Ectodermal cell (in vitro differentiated cells): ENCODE measurements at regions not wholly inside any gene's neighbourhood (a gene's known extent, or its start where the extent isn't known, plus 50 kb on each side); places are given as distances from the start of the nearest gene placed in this dataset.
"Not testable (repeated sequence)": the region's sequence is repeated elsewhere in the genome, so short reads cannot be mapped to it uniquely, and the experiment has no call there.

ENCODE experiments used
- H3K27ac ChIP-seq: 2 replicates; pipeline ENCODE4 v1.7.0; 2013; ENCODE audit warnings: mild to moderate bottlenecking, low read depth, low read length; ENCODE audit not compliant: insufficient read depth, poor library complexity, severe bottlenecking
- H3K27me3 ChIP-seq: 2 replicates; pipeline ENCODE4 v1.7.0; 2013; ENCODE audit warnings: mild to moderate bottlenecking, low read length; ENCODE audit not compliant: insufficient read depth, control insufficient read depth, poor library complexity, severe bottlenecking
- H3K36me3 ChIP-seq: one replicate; pipeline ENCODE4 v1.7.0; 2013; ENCODE audit warnings: low read length; ENCODE audit not compliant: control insufficient read depth, insufficient read depth
- H3K4me1 ChIP-seq: one replicate; pipeline ENCODE4 v1.7.0; 2013; ENCODE audit warnings: low read length; ENCODE audit not compliant: control insufficient read depth, insufficient read depth
- H3K4me3 ChIP-seq: 2 replicates; pipeline ENCODE4 v1.7.0; 2013; ENCODE audit warnings: low read depth, low read length, control low read depth; ENCODE audit not compliant: insufficient read depth
- H3K9me3 ChIP-seq: 2 replicates; pipeline ENCODE4 v1.7.0; 2013; ENCODE audit warnings: mild to moderate bottlenecking, low read length, moderate library complexity; ENCODE audit not compliant: control insufficient read depth
- WGBS, 2 experiments: methylation state at CpG; one replicate each; pipeline ENCODE4 v1.1.7; 2013; ENCODE audit warnings: missing lambda C conversion rate in 2 of 2; 5-methylcytosine and 5-hydroxymethylcytosine counted together

- no peaks in the 10 kb centered on the region for H3K36me3 ChIP-seq
- H3K4me3 ChIP-seq, result no peak overlapping the region
- H3K4me1 ChIP-seq, result no peaks in the 10 kb centered on the region
- no peaks in the 10 kb centered on the region for H3K9me3 ChIP-seq
- no peak overlapping the region for H3K27ac ChIP-seq
- no peaks in the 10 kb centered on the region for H3K27me3 ChIP-seq
- WGBS, 2 experiments, result 89 to 93% methylated on average over 4 of the region's 4 CpGs
Observed at GRCh38 chr2:14994721-14995120, 362.2 kb downstream of the LRATD1 start.

DNA sequence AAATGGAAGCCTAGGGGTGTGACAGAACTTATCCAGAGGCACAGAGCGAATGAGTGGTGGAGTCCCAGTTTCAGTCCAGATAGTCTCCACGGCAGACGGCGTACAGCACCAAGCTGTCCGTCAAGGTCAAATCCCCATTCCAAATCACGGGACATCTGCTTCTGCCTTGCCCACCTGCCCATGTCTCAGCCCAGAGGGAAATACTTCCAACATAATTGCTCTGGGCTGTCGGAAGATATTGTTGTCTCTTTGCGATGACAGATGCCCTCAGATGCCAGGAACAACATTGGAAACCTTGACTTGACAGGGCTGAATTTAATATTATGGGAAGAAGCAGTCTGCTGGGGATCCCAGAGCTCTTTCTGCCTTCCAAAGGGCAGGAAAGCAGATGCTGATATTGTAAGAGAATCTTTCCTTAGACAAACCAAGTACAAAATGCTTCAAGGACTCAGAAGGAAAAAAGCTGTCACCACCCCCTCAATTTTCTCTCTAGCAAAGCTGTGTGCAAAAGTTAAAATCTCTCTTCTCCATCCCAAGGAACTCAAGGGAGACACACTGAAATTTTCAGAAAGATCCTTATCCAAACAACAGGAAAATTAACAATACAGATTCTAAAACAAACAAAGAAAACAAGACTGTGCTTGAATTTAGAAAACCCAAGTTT lies 364.0 kb downstream of the LRATD1 start:
- H3K27ac ChIP-seq, result no peak overlapping the region
- WGBS, 2 experiments, result 96% methylated on average over 8 of the region's 8 CpGs
- H3K27me3 ChIP-seq, result no peaks in the 10 kb centered on the region
- no peaks in the 10 kb centered on the region for H3K36me3 ChIP-seq
- no peak overlapping the region for H3K4me3 ChIP-seq
- H3K9me3 ChIP-seq, result no peaks in the 10 kb centered on the region
- no peaks in the 10 kb centered on the region for H3K4me1 ChIP-seq

- no peaks in the 10 kb centered on the region for H3K27me3 ChIP-seq
- no peak overlapping the region for H3K4me3 ChIP-seq
- H3K27ac ChIP-seq, result no peak overlapping the region
- H3K36me3 ChIP-seq, result no peaks in the 10 kb centered on the region
- no peaks in the 10 kb centered on the region for H3K4me1 ChIP-seq
- 93 to 95% methylated on average over 3 of the region's 3 CpGs for WGBS, 2 experiments
- H3K9me3 ChIP-seq, result no peaks in the 10 kb centered on the region
Observed at GRCh38 chr2:14998546-14998945, 366.0 kb downstream of the LRATD1 start.

DNA sequence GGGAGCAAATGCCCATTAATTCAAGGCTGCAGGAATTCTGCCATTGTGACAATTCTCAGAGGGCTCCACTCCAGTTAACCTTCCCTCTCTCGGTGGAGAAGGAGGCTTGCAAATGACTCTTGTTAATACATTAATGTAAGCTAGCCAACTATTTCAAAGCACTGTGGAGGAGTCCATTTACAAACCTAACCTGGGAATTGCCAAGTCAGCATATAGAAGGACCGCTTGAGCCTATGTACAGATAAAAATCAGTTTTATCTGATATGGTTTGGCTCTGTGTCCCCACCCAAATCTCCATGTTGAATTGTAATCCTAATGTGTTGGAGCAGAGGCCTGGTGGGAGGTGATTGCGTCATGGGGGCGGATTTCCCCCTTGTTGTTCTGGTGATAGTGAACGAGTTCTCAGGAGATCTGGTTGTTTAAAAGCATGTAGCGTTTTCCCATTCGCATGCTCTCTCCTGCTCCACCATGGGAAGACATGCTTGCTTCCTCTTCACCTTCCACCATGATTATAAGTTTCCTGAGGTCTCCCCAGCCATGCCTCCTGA lies 366.7 kb downstream of the LRATD1 start:
- Histone ChIP-seq H3K27ac (no peak overlapping the region), H3K36me3 (no peaks in the 10 kb centered on the region), H3K4me1 (no peaks in the 10 kb centered on the region), H3K9me3 (no peaks in the 10 kb centered on the region), H3K4me3 (no peak overlapping the region), H3K27me3 (no peaks in the 10 kb centered on the region)
- 93 to 94% methylated on average over 6 to 7 of the region's 7 CpGs for WGBS, 2 experiments

DNA sequence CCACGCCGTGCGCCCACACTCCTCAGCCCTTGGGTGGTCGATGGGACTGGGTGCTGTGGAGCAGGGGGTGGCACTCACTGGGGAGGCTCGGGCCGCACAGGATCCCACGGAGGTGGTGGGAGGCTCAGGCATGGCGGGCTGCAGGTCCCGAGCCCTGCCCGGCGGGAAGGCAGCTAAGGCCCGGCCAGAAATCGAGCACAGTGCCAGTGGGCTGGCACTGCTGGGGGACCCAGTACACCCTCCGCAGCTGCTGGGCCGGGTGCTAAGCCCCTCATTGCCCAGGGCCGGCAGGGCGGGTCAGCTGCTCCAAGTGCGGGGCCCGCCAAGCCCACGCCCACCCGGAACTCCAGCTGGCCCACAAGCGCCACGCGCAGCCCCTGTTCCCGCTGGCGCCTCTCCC lies 370.0 kb downstream of the LRATD1 start:
- H3K27ac ChIP-seq, H3K36me3 ChIP-seq, H3K4me3 ChIP-seq, H3K27me3 ChIP-seq, H3K9me3 ChIP-seq, H3K4me1 ChIP-seq: not testable (repeated sequence)
- WGBS, 2 experiments, result 93% methylated on average over 26 of the region's 26 CpGs

DNA sequence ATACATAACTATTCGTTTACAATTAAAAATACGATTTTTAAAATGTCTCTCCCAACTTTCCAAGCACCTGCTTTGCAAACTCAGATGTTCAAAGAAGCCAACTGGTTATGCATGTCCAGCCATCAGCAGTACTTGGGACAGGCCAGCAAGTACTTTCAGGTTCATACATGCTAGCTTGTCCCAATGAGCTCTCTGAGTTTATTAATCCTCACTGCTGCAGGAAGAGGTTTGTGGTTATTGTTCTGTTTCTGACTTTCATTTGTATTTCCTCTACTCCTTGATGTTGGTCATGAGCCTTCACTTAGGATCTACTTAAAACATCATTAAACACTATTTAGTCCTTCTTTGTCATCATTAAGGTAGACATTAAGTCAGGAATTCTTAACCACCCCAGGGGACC lies 374.1 kb downstream of the LRATD1 start:
- Histone ChIP-seq H3K4me1 (no peaks in the 10 kb centered on the region), H3K27ac (no peak overlapping the region), H3K9me3 (no peaks in the 10 kb centered on the region), H3K27me3 (no peaks in the 10 kb centered on the region), H3K36me3 (no peaks in the 10 kb centered on the region), H3K4me3 (no peak overlapping the region)
- 91 to 95% methylated on average over 2 of the region's 2 CpGs for WGBS, 2 experiments

- WGBS, 2 experiments, result 82 to 97% methylated on average over 1 to 3 of the region's 4 CpGs
- no peaks in the 10 kb centered on the region for H3K9me3 ChIP-seq
- no peaks in the 10 kb centered on the region for H3K36me3 ChIP-seq
- no peaks in the 10 kb centered on the region for H3K27me3 ChIP-seq
- no peaks in the 10 kb centered on the region for H3K4me1 ChIP-seq
- no peak overlapping the region for H3K4me3 ChIP-seq
- no peak overlapping the region for H3K27ac ChIP-seq
Observed at GRCh38 chr2:15009681-15010080, 377.2 kb downstream of the LRATD1 start.

DNA sequence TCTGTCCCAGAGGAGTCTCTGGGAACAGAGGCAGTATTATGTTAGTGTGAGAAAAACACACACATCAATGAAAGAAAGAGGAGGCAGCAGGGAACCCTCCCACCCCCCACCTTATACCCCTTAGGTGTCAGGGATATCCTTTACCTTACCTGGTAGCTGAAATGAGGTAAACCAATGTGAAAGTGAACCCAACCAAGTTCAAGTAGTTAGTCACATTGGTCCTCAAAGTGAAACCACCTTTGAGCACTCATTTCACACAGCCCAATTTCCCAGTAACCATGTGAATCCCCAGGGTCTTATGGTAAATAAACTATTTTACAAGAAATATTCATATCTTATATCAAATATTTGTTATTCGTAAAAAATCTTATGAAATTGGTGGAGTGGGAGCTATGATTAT lies 377.8 kb downstream of the LRATD1 start:
- no peaks in the 10 kb centered on the region for H3K9me3 ChIP-seq
- WGBS, 2 experiments, result no CpG with 5 or more reads among the region's 1 CpG
- no peaks in the 10 kb centered on the region for H3K27me3 ChIP-seq
- no peak overlapping the region for H3K4me3 ChIP-seq
- no peak overlapping the region for H3K27ac ChIP-seq
- H3K36me3 ChIP-seq, result no peaks in the 10 kb centered on the region
- H3K4me1 ChIP-seq, result no peaks in the 10 kb centered on the region

DNA sequence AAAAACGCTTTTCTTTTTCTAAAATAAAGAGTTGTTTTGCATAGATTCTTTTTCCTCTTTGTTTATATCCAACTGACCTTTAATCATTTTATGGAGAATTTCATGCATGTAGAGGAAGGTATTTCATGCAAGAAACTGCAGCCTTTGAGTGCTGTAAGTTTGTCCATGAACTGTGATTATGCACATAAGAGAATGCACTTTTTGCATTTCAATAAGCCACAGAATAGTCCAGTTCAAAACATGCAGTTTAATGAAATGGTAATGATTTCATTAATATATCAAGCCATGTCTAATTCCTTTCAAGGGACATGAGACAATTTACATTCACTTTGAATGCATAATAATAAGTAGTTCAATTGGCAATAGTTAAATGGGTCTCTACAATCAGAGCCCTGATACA lies 386.3 kb downstream of the LRATD1 start:
- H3K4me3 ChIP-seq, result no peak overlapping the region
- H3K27ac ChIP-seq, result no peak overlapping the region
- no peaks in the 10 kb centered on the region for H3K4me1 ChIP-seq
- no peaks in the 10 kb centered on the region for H3K9me3 ChIP-seq
- H3K36me3 ChIP-seq, result no peaks in the 10 kb centered on the region
- no peaks in the 10 kb centered on the region for H3K27me3 ChIP-seq
- 88% methylated on average over 1 of the region's 1 CpG; no CpG with 5 or more reads in 1 of the 2 experiments for WGBS, 2 experiments

DNA sequence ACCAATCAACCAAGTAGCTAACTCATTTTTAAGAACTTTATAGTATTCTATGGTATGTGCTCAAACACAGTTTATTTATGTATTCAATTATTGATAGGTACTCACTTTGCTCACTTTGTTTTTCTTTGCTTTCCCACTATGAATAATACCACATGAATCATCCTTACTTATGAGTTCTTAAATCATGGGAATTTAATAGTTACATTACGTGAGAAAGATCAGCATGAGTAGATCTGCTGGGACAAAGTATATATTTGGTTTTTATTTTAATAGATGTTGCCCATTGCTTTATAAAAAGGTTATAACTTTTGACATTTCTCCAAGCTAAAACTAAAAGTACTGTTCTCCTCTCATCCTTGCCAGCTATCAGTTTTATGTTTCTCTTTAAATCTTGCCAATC lies 390.7 kb downstream of the LRATD1 start:
- Histone ChIP-seq H3K9me3 (no peaks in the 10 kb centered on the region), H3K4me1 (no peaks in the 10 kb centered on the region), H3K27me3 (no peaks in the 10 kb centered on the region), H3K27ac (no peak overlapping the region), H3K36me3 (no peaks in the 10 kb centered on the region), H3K4me3 (no peak overlapping the region)
- WGBS, 2 experiments, result no CpG with 5 or more reads among the region's 1 CpG
